Liver (tissue), 8 donors: ENCODE measurements at regions not wholly inside any gene's neighbourhood (a gene's known extent, or its start where the extent isn't known, plus 50 kb on each side); places are given as distances from the start of the nearest gene placed in this dataset.

Experiments
- DNase-seq: peaks from one replicate; pipeline ENCODE4 v3.0.0-alpha.2; 2017; ENCODE audit warnings: low spot score
- H3K27ac ChIP-seq, 2 donors: one replicate each; pipeline ENCODE4 v1.7.0; 2013; ENCODE audit warnings: inconsistent platforms in 2 of 2, low read length in 2 of 2, control low read depth in 1 of 2, low read depth in 1 of 2, mild to moderate bottlenecking in 1 of 2
- H3K27me3 ChIP-seq, 4 donors: one replicate each; pipeline versions ENCODE4 v1.6.1 to v1.7.0; 2013; ENCODE audit warnings: low read length in 3 of 4, inconsistent platforms in 1 of 4, mild to moderate bottlenecking in 1 of 4, moderate library complexity in 1 of 4; ENCODE audit not compliant: control insufficient read depth in 4 of 4, insufficient read depth in 4 of 4
- H3K36me3 ChIP-seq, 4 donors: one replicate each; pipeline versions ENCODE4 v1.6.1 to v1.7.0; 2013; ENCODE audit warnings: low read length in 3 of 4, mild to moderate bottlenecking in 3 of 4, low read depth in 1 of 4, moderate library complexity in 1 of 4; ENCODE audit not compliant: control insufficient read depth in 4 of 4, insufficient read depth in 3 of 4
- H3K4me1 ChIP-seq, 4 donors: one replicate each; pipeline versions ENCODE4 v1.6.1 to v1.7.0; 2013; ENCODE audit warnings: low read length in 3 of 4, mild to moderate bottlenecking in 3 of 4, moderate library complexity in 1 of 4; ENCODE audit not compliant: control insufficient read depth in 4 of 4, insufficient read depth in 4 of 4
- H3K4me3 ChIP-seq, 3 donors: one replicate each; pipeline versions ENCODE4 v1.6.1 to v1.7.0; 2013; ENCODE audit warnings: low read length in 3 of 3, control low read depth in 1 of 3, low read depth in 1 of 3, mild to moderate bottlenecking in 1 of 3
- H3K9ac ChIP-seq, 2 donors: one replicate each; pipeline ENCODE4 v1.7.0; 2013; ENCODE audit warnings: low read length in 2 of 2, mild to moderate bottlenecking in 2 of 2, moderate library complexity in 2 of 2, control low read depth in 1 of 2, low read depth in 1 of 2
- H3K9me3 ChIP-seq, 4 donors: one replicate each; pipeline versions ENCODE4 v1.6.1 to v1.7.0; 2013; ENCODE audit warnings: low read length in 3 of 4; ENCODE audit not compliant: control insufficient read depth in 4 of 4
- EGR1 ChIP-seq, 2 donors: IDR thresholded peaks; 2 replicates each; pipeline ENCODE4 v1.6.1; 2016 to 2018; ENCODE audit warnings: antibody characterized with exemption in 2 of 2, low read depth in 2 of 2
- FOXA1 ChIP-seq: IDR thresholded peaks from 2 replicates; pipeline ENCODE4 v1.6.1; 2016; ENCODE audit warnings: antibody characterized with exemption
- FOXA2 ChIP-seq: IDR thresholded peaks from 2 replicates; pipeline ENCODE4 v1.6.1; 2016; ENCODE audit warnings: antibody characterized with exemption
- GABPA ChIP-seq, 2 donors: IDR thresholded peaks in 1 of 2; conservative IDR thresholded peaks in 1 of 2; 2 replicates each; pipeline ENCODE4 v1.6.1; 2016; ENCODE audit warnings: antibody characterized with exemption in 2 of 2, mild to moderate bottlenecking in 1 of 2, moderate library complexity in 1 of 2
- HNF4A ChIP-seq, 2 donors: conservative IDR thresholded peaks; 2 replicates each; pipeline ENCODE4 v1.6.1; 2016; ENCODE audit warnings: antibody characterized with exemption in 2 of 2, mild to moderate bottlenecking in 2 of 2
- HNF4G ChIP-seq: IDR thresholded peaks from 2 replicates; pipeline ENCODE4 v1.6.1; 2016; ENCODE audit warnings: antibody characterized with exemption
- MAX ChIP-seq: IDR thresholded peaks from 2 replicates; pipeline ENCODE4 v1.6.1; 2016; ENCODE audit warnings: antibody characterized with exemption
- NR2F2 ChIP-seq: IDR thresholded peaks from 2 replicates; pipeline ENCODE4 v1.6.1; 2016; ENCODE audit warnings: antibody characterized with exemption
- RAD21 ChIP-seq, 2 donors: IDR thresholded peaks; 2 replicates each; pipeline ENCODE4 v1.6.1; 2016; ENCODE audit warnings: antibody characterized with exemption in 2 of 2, mild to moderate bottlenecking in 2 of 2
- RXRA ChIP-seq, 2 donors: IDR thresholded peaks; 2 replicates each; pipeline ENCODE4 v1.6.1; 2017 to 2018; ENCODE audit warnings: antibody characterized with exemption in 2 of 2, mild to moderate bottlenecking in 1 of 2
- SP1 ChIP-seq: IDR thresholded peaks from 2 replicates; pipeline ENCODE4 v1.6.1; 2018; ENCODE audit warnings: antibody characterized with exemption, mild to moderate bottlenecking
- TAF1 ChIP-seq: conservative IDR thresholded peaks from 2 replicates; pipeline ENCODE4 v1.6.1; 2016; ENCODE audit warnings: antibody characterized with exemption, mild to moderate bottlenecking
- YY1 ChIP-seq: IDR thresholded peaks from 2 replicates; pipeline ENCODE4 v1.6.1; 2016; ENCODE audit warnings: antibody characterized with exemption, mild to moderate bottlenecking
- WGBS: extraction: QIAGEN DNeasy Blood & Tissue Kit; methylation state at CpG from one replicate; pipeline ENCODE4 v1.1.7; 2013; 5-methylcytosine and 5-hydroxymethylcytosine counted together
- TF ChIP-seq, protein P1 (sequence below): IDR thresholded peaks from 2 replicates; pipeline ENCODE4 v1.6.1; 2016; ENCODE audit warnings: antibody characterized with exemption
- TF ChIP-seq, protein P2 (sequence below): fragments of 150-350 bp; IDR thresholded peaks from 2 replicates; pipeline ENCODE4 v1.5.1; 2017; ENCODE audit warnings: improper control_type of control experiment, low read depth, low read length; ENCODE audit not compliant: missing input control
- TF ChIP-seq, protein P3 (sequence below): IDR thresholded peaks from 2 replicates; pipeline ENCODE4 v1.6.1; 2016; ENCODE audit warnings: antibody characterized with exemption
- TF ChIP-seq, protein P4 (sequence below): IDR thresholded peaks from 2 replicates; pipeline ENCODE4 v1.6.1; 2016; ENCODE audit warnings: antibody characterized with exemption, mild to moderate bottlenecking
- donor health status: healthy.
- donor health status: healthy.
- donor health status: healthy.
- donor health status: healthy.
- donor health status: healthy.

DNA sequence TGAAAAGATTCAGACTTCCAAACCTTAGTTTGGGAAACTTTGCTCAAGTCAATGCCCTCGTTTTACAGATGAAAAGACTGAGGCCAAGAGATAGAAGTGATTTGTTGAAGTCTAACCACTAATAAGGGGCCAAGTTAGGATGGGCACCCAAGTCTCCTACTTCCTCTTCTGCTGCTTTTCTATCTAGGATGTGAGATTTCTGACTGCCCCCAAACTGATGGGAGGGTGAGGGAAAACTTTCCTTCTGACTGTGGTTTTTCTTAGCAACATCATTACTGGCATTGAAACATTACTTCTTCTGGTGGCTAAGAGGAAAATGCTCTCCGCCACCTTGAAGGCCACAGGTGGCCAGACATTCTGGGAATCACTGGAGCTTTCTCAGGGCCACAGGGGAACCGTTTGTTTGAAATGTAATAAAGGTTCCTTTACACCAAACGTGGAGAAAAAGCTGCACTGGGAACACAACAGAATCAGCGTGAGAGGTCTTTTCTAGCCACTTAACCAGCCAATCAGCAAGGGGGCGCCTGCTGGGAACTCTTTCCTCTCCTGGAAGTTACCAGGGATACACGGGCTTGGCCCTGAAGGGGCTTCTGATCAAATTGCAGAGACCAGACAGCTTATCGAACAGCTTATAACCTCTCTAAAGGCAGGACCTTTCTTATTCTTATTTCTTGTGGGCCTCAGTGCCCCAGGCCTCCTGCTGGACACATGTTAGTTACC, 115.9 kb upstream of the TEX13D start:
- 72% methylated on average over 8 of the region's 8 CpGs for WGBS
- H3K27ac ChIP-seq = no peak overlapping the region
- no peak overlapping the region for H3K4me3 ChIP-seq
- H3K9ac ChIP-seq = no peak overlapping the region
- no peaks in the 10 kb centered on the region for H3K9me3 ChIP-seq
- H3K36me3 ChIP-seq = no peaks in the 10 kb centered on the region
- no peak for DNase-seq
- no peak for TF ChIP-seq GABPA (IDR thresholded peaks at IDR 0.05 in 1 of 2, conservative IDR thresholded peaks at IDR 0.05 in 1 of 2)
- no peak for TF ChIP-seq NR2F2
- no peak for TF ChIP-seq RXRA (IDR thresholded peaks at IDR 0.05)
- TF ChIP-seq TAF1 = no peak
- no peak for TF ChIP-seq SP1
- TF ChIP-seq MAX = no peak
- TF ChIP-seq YY1 = no peak
- no peak for TF ChIP-seq FOXA1
- TF ChIP-seq, protein P1, sequence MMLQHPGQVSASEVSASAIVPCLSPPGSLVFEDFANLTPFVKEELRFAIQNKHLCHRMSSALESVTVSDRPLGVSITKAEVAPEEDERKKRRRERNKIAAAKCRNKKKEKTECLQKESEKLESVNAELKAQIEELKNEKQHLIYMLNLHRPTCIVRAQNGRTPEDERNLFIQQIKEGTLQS = no peak
- TF ChIP-seq, protein P2, sequence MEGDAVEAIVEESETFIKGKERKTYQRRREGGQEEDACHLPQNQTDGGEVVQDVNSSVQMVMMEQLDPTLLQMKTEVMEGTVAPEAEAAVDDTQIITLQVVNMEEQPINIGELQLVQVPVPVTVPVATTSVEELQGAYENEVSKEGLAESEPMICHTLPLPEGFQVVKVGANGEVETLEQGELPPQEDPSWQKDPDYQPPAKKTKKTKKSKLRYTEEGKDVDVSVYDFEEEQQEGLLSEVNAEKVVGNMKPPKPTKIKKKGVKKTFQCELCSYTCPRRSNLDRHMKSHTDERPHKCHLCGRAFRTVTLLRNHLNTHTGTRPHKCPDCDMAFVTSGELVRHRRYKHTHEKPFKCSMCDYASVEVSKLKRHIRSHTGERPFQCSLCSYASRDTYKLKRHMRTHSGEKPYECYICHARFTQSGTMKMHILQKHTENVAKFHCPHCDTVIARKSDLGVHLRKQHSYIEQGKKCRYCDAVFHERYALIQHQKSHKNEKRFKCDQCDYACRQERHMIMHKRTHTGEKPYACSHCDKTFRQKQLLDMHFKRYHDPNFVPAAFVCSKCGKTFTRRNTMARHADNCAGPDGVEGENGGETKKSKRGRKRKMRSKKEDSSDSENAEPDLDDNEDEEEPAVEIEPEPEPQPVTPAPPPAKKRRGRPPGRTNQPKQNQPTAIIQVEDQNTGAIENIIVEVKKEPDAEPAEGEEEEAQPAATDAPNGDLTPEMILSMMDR = no peak
- TF ChIP-seq, protein P3, sequence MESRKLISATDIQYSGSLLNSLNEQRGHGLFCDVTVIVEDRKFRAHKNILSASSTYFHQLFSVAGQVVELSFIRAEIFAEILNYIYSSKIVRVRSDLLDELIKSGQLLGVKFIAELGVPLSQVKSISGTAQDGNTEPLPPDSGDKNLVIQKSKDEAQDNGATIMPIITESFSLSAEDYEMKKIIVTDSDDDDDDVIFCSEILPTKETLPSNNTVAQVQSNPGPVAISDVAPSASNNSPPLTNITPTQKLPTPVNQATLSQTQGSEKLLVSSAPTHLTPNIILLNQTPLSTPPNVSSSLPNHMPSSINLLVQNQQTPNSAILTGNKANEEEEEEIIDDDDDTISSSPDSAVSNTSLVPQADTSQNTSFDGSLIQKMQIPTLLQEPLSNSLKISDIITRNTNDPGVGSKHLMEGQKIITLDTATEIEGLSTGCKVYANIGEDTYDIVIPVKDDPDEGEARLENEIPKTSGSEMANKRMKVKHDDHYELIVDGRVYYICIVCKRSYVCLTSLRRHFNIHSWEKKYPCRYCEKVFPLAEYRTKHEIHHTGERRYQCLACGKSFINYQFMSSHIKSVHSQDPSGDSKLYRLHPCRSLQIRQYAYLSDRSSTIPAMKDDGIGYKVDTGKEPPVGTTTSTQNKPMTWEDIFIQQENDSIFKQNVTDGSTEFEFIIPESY = no peak
- no peaks in the 10 kb centered on the region for H3K27me3 ChIP-seq
- H3K4me1 ChIP-seq = no peaks in the 10 kb centered on the region

GRCh38 chrX:124217304-124218251, 114.9 kb upstream of the TEX13D start:
- Histone ChIP-seq H3K9me3 (no peaks in the 10 kb centered on the region), H3K4me3 (no peak overlapping the region), H3K4me1 (no peaks in the 10 kb centered on the region), H3K27me3 (no peaks in the 10 kb centered on the region), H3K9ac (no peak overlapping the region), H3K27ac (no peak overlapping the region), H3K36me3 (no peaks in the 10 kb centered on the region)
- WGBS = 58% methylated on average over 10 of the region's 10 CpGs
- no peak for DNase-seq
- no peak for TF ChIP-seq GABPA (IDR thresholded peaks at IDR 0.05 in 1 of 2, conservative IDR thresholded peaks at IDR 0.05 in 1 of 2)
- no peak for TF ChIP-seq FOXA1
- no peak for TF ChIP-seq FOXA2
- no peak for TF ChIP-seq NR2F2
- no peak for TF ChIP-seq HNF4A (conservative IDR thresholded peaks at IDR 0.05)
- TF ChIP-seq RXRA (IDR thresholded peaks at IDR 0.05) = no peak
- TF ChIP-seq, protein P2 = no peak
- TF ChIP-seq RAD21 (IDR thresholded peaks at IDR 0.05) = no peak
- TF ChIP-seq, protein P1 = no peak
- TF ChIP-seq SP1 = no peak
- TF ChIP-seq EGR1 (IDR thresholded peaks at IDR 0.05; ENCODE audit: low read depth in 2 of 2) = no peak
- TF ChIP-seq HNF4G = no peak
- TF ChIP-seq, protein P4, sequence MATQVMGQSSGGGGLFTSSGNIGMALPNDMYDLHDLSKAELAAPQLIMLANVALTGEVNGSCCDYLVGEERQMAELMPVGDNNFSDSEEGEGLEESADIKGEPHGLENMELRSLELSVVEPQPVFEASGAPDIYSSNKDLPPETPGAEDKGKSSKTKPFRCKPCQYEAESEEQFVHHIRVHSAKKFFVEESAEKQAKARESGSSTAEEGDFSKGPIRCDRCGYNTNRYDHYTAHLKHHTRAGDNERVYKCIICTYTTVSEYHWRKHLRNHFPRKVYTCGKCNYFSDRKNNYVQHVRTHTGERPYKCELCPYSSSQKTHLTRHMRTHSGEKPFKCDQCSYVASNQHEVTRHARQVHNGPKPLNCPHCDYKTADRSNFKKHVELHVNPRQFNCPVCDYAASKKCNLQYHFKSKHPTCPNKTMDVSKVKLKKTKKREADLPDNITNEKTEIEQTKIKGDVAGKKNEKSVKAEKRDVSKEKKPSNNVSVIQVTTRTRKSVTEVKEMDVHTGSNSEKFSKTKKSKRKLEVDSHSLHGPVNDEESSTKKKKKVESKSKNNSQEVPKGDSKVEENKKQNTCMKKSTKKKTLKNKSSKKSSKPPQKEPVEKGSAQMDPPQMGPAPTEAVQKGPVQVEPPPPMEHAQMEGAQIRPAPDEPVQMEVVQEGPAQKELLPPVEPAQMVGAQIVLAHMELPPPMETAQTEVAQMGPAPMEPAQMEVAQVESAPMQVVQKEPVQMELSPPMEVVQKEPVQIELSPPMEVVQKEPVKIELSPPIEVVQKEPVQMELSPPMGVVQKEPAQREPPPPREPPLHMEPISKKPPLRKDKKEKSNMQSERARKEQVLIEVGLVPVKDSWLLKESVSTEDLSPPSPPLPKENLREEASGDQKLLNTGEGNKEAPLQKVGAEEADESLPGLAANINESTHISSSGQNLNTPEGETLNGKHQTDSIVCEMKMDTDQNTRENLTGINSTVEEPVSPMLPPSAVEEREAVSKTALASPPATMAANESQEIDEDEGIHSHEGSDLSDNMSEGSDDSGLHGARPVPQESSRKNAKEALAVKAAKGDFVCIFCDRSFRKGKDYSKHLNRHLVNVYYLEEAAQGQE = no peak
- TF ChIP-seq YY1 = no peak
